GM18868 (cell line): ENCODE measurements at regions not wholly inside any gene's neighbourhood (a gene's known extent, or its start where the extent isn't known, plus 50 kb on each side); places are given as distances from the start of the nearest gene placed in this dataset.
"Not testable (repeated sequence)": the region's sequence is repeated elsewhere in the genome, so short reads cannot be mapped to it uniquely, and the experiment has no call there.

Source experiments
- ATAC-seq: cut with Tn5 transposase; IDR thresholded peaks from one replicate; pipeline ENCODE4 v1.9.1; 2021; ENCODE audit warnings: mild to moderate bottlenecking, moderate library complexity; ENCODE audit not compliant: unreplicated experiment

GRCh38 chr6:168943231-168943905 lies 310.3 kb downstream of the THBS2 start:
- ATAC-seq: no peak

- no peak for ATAC-seq
Measured at GRCh38 chr6:168942646-168943045, 311.0 kb downstream of the THBS2 start.

GRCh38 chr6:168941036-168941435 lies 312.6 kb downstream of the THBS2 start:
- ATAC-seq: no peak

- no peak for ATAC-seq
Measured at GRCh38 chr6:168939796-168940195, 313.9 kb downstream of the THBS2 start.

- no peak for ATAC-seq
Measured at GRCh38 chr6:168939041-168939440, 314.6 kb downstream of the THBS2 start.

- no peak for ATAC-seq
Measured at GRCh38 chr6:168938546-168938945, 315.1 kb downstream of the THBS2 start.

GRCh38 chr6:168937054-168937453 lies 316.6 kb downstream of the THBS2 start:
- no peak for ATAC-seq

GRCh38 chr6:168935628-168936010 lies 318.0 kb downstream of the THBS2 start:
- ATAC-seq: no peak

GRCh38 chr6:168934660-168935627 lies 318.7 kb downstream of the THBS2 start:
- ATAC-seq: no peak

- not testable (repeated sequence) for ATAC-seq
Measured at GRCh38 chr6:168932171-168932570, 321.5 kb downstream of the THBS2 start.

- not testable (repeated sequence) for ATAC-seq
Measured at GRCh38 chr6:168931072-168931471, 322.6 kb downstream of the THBS2 start.

- no peak for ATAC-seq
Measured at GRCh38 chr6:168929871-168930450, 323.7 kb downstream of the THBS2 start.

- ATAC-seq: no peak
Measured at GRCh38 chr6:168928012-168928411, 325.6 kb downstream of the THBS2 start.

- ATAC-seq: no peak
Measured at GRCh38 chr6:168927026-168927425, 326.6 kb downstream of the THBS2 start.

GRCh38 chr6:168926306-168926705 lies 327.3 kb downstream of the THBS2 start:
- ATAC-seq: no peak

- no peak for ATAC-seq
Measured at GRCh38 chr6:168925671-168926070, 328.0 kb downstream of the THBS2 start.

GRCh38 chr6:168923171-168923570 lies 330.5 kb downstream of the THBS2 start:
- no peak for ATAC-seq

- no peak for ATAC-seq
Measured at GRCh38 chr6:168922436-168922835, 331.2 kb downstream of the THBS2 start.

- no peak for ATAC-seq
Measured at GRCh38 chr6:168920289-168920688, 333.4 kb downstream of the THBS2 start.

- ATAC-seq: no peak
Measured at GRCh38 chr6:168919470-168920179, 334.0 kb downstream of the THBS2 start.

GRCh38 chr6:168916576-168917211 lies 337.0 kb downstream of the THBS2 start:
- ATAC-seq: no peak
